ENCODE measurements at regions not wholly inside any gene's neighbourhood (a gene's known extent, or its start where the extent isn't known, plus 50 kb on each side); places are given as distances from the start of the nearest gene placed in this dataset.

GRCh38 chr3:180142041-180142440 lies 105.3 kb upstream of the PEX5L start:
- no peak for DNase-seq (ENCODE audit: low read depth)
- TF ChIP-seq, protein P1, sequence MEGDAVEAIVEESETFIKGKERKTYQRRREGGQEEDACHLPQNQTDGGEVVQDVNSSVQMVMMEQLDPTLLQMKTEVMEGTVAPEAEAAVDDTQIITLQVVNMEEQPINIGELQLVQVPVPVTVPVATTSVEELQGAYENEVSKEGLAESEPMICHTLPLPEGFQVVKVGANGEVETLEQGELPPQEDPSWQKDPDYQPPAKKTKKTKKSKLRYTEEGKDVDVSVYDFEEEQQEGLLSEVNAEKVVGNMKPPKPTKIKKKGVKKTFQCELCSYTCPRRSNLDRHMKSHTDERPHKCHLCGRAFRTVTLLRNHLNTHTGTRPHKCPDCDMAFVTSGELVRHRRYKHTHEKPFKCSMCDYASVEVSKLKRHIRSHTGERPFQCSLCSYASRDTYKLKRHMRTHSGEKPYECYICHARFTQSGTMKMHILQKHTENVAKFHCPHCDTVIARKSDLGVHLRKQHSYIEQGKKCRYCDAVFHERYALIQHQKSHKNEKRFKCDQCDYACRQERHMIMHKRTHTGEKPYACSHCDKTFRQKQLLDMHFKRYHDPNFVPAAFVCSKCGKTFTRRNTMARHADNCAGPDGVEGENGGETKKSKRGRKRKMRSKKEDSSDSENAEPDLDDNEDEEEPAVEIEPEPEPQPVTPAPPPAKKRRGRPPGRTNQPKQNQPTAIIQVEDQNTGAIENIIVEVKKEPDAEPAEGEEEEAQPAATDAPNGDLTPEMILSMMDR (IDR thresholded peaks at IDR 0.05; ENCODE audit: control insufficient read depth, insufficient read depth, low read depth, low read length, missing control alignments): no peak
- no peak overlapping the region for H3K4me3 ChIP-seq (ENCODE audit: control insufficient read depth, low read depth, low read length)

GRCh38 chr3:180142472-180142871 lies 105.7 kb upstream of the PEX5L start:
- TF ChIP-seq, protein P1 (IDR thresholded peaks at IDR 0.05; ENCODE audit: control insufficient read depth, insufficient read depth, low read depth, low read length, missing control alignments): no peak
- DNase-seq (ENCODE audit: low read depth): no peak
- no peak overlapping the region for H3K4me3 ChIP-seq (ENCODE audit: control insufficient read depth, low read depth, low read length)

- H3K4me3 ChIP-seq (ENCODE audit: control insufficient read depth, low read depth, low read length): no peak overlapping the region
- no peak for DNase-seq (ENCODE audit: low read depth)
- TF ChIP-seq, protein P1 (IDR thresholded peaks at IDR 0.05; ENCODE audit: control insufficient read depth, insufficient read depth, low read depth, low read length, missing control alignments): no peak
These were observed 125.0 kb upstream of the PEX5L start for GRCh38 chr3:180161770-180162169.

DNA sequence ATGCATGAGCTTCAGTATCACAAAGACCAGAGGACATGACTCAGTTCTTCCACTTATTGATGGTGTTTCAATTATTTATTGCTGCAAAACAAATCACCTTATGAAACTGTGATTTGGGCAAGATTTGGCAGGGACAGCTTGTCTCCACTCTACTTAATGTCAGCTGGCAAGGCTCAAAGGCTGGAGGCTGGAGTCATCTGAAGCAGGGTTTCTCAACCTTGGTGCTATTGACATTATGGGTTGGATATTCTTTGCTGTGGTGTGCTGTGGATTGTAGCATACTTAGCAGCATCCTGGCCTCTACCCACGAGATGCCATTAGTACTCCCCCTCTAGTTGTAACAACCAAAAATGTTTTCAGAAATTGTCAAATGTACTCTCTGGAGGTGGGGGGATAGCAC lies 138.8 kb upstream of the PEX5L start:
- TF ChIP-seq, protein P1 (IDR thresholded peaks at IDR 0.05; ENCODE audit: control insufficient read depth, insufficient read depth, low read depth, low read length, missing control alignments): no peak
- DNase-seq (ENCODE audit: low read depth): no peak
- H3K4me3 ChIP-seq (ENCODE audit: control insufficient read depth, low read depth, low read length): no peak overlapping the region

- TF ChIP-seq, protein P1 (IDR thresholded peaks at IDR 0.05; ENCODE audit: control insufficient read depth, insufficient read depth, low read depth, low read length, missing control alignments): no peak
- no peak overlapping the region for H3K4me3 ChIP-seq (ENCODE audit: control insufficient read depth, low read depth, low read length)
- DNase-seq (ENCODE audit: low read depth): no peak
These were observed 139.3 kb upstream of the PEX5L start for GRCh38 chr3:180176059-180176458.

DNA sequence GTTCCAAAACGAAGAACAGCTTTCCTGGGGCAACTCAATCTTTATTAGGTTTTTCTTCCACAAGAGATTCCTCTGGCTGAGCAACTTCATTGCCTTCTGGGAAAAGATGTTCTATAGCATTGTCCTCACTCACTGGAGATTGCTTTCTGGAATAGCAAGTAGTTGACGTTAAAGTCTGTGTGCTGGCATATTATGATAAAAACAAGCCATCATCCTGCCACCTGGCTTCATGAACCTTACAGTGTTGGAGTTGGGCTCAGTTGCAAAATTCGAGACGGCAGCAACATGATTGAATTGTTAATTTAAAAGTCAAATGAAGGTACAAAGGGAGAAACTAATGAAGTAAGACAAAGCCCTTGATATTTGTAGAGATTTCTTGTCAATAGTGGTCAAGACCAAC lies 140.5 kb upstream of the PEX5L start:
- no peak for DNase-seq (ENCODE audit: low read depth)
- H3K4me3 ChIP-seq (ENCODE audit: control insufficient read depth, low read depth, low read length): no peak overlapping the region
- TF ChIP-seq, protein P1 (IDR thresholded peaks at IDR 0.05; ENCODE audit: control insufficient read depth, insufficient read depth, low read depth, low read length, missing control alignments): no peak

GRCh38 chr3:180179562-180179961 lies 142.8 kb upstream of the PEX5L start:
- TF ChIP-seq, protein P1 (IDR thresholded peaks at IDR 0.05; ENCODE audit: control insufficient read depth, insufficient read depth, low read depth, low read length, missing control alignments): no peak
- DNase-seq (ENCODE audit: low read depth): no peak
- H3K4me3 ChIP-seq (ENCODE audit: control insufficient read depth, low read depth, low read length): no peak overlapping the region
